AG09309 (cell line): ENCODE measurements at regions not wholly inside any gene's neighbourhood (a gene's known extent, or its start where the extent isn't known, plus 50 kb on each side); places are given as distances from the start of the nearest gene placed in this dataset.

ENCODE experiments used
- DNase-seq: peaks from one replicate; pipeline ENCODE4 v3.0.0-alpha.2; 2010; ENCODE audit warnings: low read depth
- H3K4me3 ChIP-seq: 2 replicates; pipeline ENCODE4 v1.5.1; 2011; ENCODE audit warnings: mild to moderate bottlenecking, low read depth, low read length, moderate library complexity; ENCODE audit not compliant: control insufficient read depth
- CTCF ChIP-seq: IDR thresholded peaks from 2 replicates; pipeline ENCODE4 v1.5.1; 2011; ENCODE audit warnings: mild to moderate bottlenecking, low read depth, low read length, inconsistent platforms; ENCODE audit not compliant: insufficient read depth, control insufficient read depth; ENCODE audit errors: missing control alignments

GRCh38 chr10:61160253-61160652 lies 216.3 kb upstream of the RHOBTB1 start:
- no peak for TF ChIP-seq CTCF
- H3K4me3 ChIP-seq: no peak overlapping the region
- DNase-seq: no peak

GRCh38 chr10:61159253-61159652 lies 215.3 kb upstream of the RHOBTB1 start:
- DNase-seq: no peak
- no peak overlapping the region for H3K4me3 ChIP-seq
- TF ChIP-seq CTCF: no peak

GRCh38 chr10:61157182-61157581 lies 213.2 kb upstream of the RHOBTB1 start:
- no peak for TF ChIP-seq CTCF
- H3K4me3 ChIP-seq: no peak overlapping the region
- DNase-seq: no peak

GRCh38 chr10:61153771-61154170 lies 209.8 kb upstream of the RHOBTB1 start:
- TF ChIP-seq CTCF: no peak
- no peak overlapping the region for H3K4me3 ChIP-seq
- no peak for DNase-seq

GRCh38 chr10:61151059-61151458 lies 207.1 kb upstream of the RHOBTB1 start:
- no peak overlapping the region for H3K4me3 ChIP-seq
- DNase-seq: no peak
- no peak for TF ChIP-seq CTCF

- TF ChIP-seq CTCF: no peak
- no peak overlapping the region for H3K4me3 ChIP-seq
- DNase-seq: no peak
Measured at GRCh38 chr10:61148451-61148850, 204.5 kb upstream of the RHOBTB1 start.

GRCh38 chr10:61142987-61143386 lies 199.0 kb upstream of the RHOBTB1 start:
- DNase-seq: no peak
- no peak for TF ChIP-seq CTCF

More at GRCh38 chr10:61142987-61143386, 199.0 kb upstream of the RHOBTB1 start:
- H3K4me3 ChIP-seq: no peak overlapping the region
